CD4-positive, alpha-beta T cell treated with Interleukin-17A for 1 hour (primary cell): ENCODE measurements at regions not wholly inside any gene's neighbourhood (a gene's known extent, or its start where the extent isn't known, plus 50 kb on each side); places are given as distances from the start of the nearest gene placed in this dataset.

Source experiments
- DNase-seq: peaks from one replicate; pipeline ENCODE4 v3.0.0-alpha.2; 2020

GRCh38 chr15:39330061-39330460 lies 250.8 kb upstream of the THBS1 start:
- no peak for DNase-seq

DNA sequence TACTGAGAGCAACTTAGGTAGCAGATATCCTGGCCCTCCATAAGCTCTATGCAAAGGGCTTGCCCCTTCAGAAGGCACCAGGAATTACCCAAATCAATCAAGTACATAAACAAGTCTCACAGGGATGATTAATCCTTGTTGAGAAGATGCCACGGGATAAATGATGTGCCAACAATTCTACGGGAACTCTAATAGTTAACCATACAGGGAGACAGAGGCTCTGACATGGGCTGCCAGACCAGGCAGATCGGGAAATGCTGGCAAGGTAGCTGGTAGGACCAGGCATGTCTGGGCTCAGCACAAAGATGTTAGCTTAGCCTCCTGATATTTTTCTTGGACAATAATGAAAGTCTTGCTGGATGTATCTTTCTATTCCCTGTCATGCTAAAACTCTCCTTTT lies 249.3 kb upstream of the THBS1 start:
- DNase-seq = no peak

- no peak for DNase-seq
Observed at GRCh38 chr15:39332846-39333245, 248.0 kb upstream of the THBS1 start.

GRCh38 chr15:39333393-39333792 lies 247.5 kb upstream of the THBS1 start:
- no peak for DNase-seq

- DNase-seq = no peak
Observed at GRCh38 chr15:39333896-39334295, 247.0 kb upstream of the THBS1 start.

- DNase-seq = no peak
Observed at GRCh38 chr15:39336926-39337325, 244.0 kb upstream of the THBS1 start.

DNA sequence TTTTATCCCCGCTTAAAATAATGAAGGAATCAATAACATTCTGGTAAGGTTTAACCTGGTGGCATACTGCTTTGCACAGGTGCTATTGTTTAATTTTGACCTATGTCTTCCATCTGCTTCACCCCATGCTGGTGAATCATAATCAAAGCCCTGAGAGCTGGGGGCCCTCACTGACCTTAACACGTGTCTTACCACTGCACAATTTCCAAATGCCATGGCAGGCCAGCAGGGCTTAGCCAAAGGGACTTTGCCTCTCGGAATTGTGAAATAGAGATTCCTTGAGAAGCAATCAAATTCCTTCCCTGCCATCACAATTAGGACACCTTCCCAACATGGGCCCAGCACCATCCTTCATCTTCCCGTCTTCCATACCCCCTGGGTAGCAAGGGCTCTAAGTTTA lies 242.6 kb upstream of the THBS1 start:
- no peak for DNase-seq

- DNase-seq = no peak
Observed at GRCh38 chr15:39340903-39341645, 239.8 kb upstream of the THBS1 start.

DNA sequence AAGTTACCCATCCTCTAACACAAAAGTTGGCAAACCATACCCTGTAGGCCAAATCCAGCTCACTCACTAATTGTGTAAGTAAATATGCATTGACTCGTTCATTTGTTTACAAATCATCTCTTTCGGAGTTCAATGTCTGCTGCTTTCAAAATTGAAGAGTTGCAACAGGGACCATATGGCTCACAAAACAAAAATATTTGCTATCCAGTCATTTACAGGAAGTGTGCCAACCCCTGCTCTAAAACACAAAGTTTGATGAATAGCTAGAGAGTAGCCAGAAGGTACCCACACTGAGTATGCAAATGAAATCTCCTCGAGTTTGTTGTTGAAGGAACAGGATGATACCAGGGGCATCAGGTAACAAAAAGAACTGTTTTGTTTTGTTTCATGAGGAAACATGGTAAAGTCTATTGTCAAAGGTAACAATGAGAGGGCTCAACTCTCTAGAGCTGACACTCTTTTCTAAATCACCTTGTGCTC lies 236.2 kb upstream of the THBS1 start:
- DNase-seq = no peak

DNA sequence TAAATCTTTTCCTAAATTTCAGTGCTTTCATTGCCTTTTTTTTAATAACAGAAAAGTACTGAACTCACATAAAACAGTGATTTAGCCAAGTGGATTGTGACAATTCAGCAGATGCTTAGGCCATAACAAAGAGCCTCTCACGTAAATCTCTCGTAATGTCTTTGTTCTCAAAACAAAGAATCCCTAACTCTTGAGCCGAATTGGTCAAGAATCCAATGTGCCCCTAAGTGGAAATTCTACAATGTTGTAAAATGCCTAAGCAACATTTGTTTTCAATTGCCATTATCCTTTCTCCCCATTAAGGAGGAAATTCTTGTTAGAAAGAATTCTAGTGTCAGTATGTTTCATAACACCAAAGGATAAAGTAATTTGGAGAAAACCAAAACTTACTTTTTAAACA lies 235.7 kb upstream of the THBS1 start:
- no peak for DNase-seq

GRCh38 chr15:39347453-39347852 lies 233.4 kb upstream of the THBS1 start:
- DNase-seq = no peak

- no peak for DNase-seq
Observed at GRCh38 chr15:39350785-39351184, 230.1 kb upstream of the THBS1 start.

DNA sequence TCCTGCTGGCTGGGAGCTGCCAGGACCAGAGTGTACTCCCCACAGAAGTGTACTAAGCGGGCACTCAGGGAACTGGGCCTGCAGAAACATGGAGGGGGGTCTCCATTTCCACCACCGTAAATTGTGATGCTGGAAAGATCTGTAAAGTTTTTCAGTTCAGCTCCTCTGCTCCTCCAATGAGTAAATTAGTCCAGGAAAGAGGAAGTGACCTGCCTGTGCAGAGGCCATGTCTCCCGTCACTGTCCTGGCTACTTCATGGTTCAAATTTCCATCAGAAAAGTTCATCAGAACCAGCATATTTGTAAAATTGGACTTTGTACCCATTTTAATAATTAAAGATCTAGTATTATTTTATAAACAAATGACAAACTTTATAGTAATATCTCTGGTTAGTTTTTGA lies 226.7 kb upstream of the THBS1 start:
- DNase-seq = no peak

GRCh38 chr15:39357480-39358268 lies 223.2 kb upstream of the THBS1 start:
- no peak for DNase-seq

DNA sequence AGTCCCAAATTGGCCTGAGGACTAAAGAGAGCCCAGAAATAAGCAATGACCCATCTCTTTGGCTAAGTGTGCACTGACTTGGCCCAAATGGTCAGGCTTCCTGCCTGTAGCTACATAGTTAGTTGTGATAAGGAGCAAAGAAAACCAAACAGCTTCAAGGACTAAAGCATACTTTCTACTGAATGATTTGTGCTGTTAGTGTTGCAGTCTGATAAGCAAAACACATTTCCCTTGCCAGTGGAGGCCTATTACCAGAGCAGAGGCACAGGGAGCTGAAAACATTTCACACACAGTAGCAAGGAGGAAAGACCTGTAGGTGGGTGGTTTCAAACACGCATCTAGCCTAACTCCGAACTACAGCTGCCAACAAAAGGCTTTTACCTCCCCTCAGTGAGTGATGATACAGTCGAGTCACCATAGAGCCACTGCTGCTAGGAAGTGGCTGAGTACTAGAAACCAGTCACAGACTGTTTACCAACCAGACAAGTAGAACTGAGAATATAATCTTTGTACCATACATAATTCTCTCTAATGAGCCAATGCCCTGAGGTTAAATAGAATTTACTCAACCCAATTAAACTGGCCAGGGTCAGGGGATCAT lies 222.3 kb upstream of the THBS1 start:
- no peak for DNase-seq

- no peak for DNase-seq
Observed at GRCh38 chr15:39359771-39360170, 221.1 kb upstream of the THBS1 start.

DNA sequence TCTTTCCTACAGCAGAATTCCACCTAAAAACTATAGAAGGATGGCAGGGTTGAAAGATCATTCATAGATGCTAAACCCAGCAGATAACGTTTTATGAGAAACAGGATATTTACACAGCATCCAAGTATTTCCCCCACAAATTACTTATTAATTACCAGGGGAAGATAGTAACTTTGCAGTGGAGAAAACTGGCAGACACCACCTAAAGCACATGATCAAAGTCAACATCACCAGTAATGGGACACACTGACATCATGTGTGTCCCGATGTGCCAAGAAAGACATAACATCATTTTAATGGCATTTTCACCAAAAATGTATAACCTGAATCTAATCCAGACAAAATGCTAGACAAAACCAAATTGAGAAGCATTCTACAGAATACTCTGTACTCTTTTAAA lies 220.4 kb upstream of the THBS1 start:
- DNase-seq = no peak

DNA sequence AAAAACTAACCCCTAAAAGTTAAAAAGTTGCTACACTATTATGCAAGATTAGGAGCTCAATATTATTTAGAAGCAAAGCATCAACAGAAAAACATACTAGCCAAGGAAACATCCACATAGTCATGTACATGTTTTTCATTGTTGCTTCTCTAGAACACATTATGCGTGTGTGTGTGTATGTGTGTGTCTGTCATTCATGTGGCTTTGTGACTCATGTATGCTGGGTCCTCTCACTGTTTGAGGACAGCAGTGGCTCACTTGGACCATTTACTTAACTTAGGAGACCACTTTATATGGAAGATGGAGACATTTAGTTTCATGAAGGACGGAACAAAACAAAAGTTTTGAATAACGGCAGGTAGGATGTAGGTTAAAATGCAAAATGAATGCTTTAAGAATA lies 219.4 kb upstream of the THBS1 start:
- no peak for DNase-seq

DNA sequence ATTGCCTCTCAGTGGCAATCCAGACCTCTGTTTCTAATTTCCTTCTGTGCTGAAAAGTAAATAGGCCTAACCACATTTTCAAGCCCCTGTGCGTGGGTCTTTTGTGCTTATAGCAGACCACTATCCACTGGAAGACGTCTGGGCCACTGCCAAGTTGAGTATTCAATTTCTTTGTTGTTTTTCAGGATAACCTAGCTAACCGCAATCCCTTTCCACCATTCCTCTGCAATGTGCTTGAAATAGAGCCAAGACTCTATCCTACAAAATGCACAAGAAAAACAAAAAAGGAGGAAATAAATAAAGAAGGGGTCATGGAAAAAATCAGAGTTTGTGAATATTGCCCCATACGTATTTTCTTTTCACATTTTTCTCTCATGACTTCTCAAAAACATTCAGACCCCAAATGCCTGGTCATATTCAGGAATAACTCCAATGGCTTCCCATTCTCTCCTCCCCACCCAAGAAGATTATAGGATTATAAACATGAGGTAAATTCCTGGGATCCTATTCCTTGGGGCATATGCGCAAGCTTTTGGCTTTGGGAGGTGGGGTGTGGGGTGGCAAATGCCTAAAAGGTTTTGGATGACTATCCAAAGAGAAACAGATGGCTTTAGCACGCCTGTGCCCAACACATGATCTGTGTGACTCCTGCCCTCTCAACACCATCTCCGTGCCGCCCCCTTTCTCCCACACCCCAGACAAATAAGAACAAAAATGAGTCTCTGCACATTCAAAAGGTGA lies 217.9 kb upstream of the THBS1 start:
- no peak for DNase-seq

DNA sequence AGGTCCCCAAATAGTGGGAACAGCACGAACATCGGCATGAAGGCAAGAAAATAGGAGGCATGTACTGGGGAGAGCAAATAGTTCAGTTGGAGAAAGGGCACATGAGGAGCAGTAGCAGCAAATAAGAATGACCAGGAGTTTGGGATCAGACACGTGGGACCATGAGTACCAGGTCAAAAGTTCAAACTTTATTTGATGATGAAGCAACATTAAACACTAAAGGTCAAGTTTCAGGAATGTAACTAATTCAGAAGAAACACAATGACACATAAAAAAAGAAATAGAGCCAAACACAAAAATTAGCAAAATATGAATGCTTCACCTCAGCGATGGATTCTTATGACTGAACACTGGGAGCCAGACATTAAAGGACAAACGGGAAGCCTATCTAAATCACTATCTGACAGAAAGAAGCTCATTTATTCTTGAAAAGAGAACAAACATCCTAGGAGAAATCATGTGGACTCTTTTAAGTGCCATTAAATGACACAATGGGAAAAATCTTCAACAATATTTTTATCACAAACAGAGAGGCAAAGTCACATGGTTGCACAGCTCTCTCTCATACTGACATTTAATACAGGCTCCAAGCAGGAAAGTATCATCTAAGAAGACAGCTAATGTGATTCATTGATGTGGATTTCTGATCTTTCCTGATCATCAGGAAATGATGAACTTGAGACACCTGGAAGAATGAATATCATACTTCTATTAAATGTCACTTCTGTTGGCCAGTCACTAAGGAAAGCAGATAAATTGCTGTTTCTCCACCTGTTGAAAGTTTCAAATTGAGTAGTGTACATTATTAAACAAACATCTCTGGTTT lies 216.9 kb upstream of the THBS1 start:
- DNase-seq = no peak

- DNase-seq = no peak
Observed at GRCh38 chr15:39364721-39365120, 216.2 kb upstream of the THBS1 start.

GRCh38 chr15:39365161-39365560 lies 215.7 kb upstream of the THBS1 start:
- DNase-seq = no peak
